ELF-1 (cell line): ENCODE measurements at regions not wholly inside any gene's neighbourhood (a gene's known extent, or its start where the extent isn't known, plus 50 kb on each side); places are given as distances from the start of the nearest gene placed in this dataset.

ENCODE experiments used
- DNase-seq: peaks from one replicate; pipeline ENCODE4 v3.0.0-alpha.2; 2016; ENCODE audit warnings: low read depth, low spot score

GRCh38 chr6:108751851-108752732 lies 96.1 kb upstream of the ARMC2 start:
- no peak for DNase-seq

GRCh38 chr6:108752733-108753590 lies 95.3 kb upstream of the ARMC2 start:
- no peak for DNase-seq

- no peak for DNase-seq
Measured at GRCh38 chr6:108755257-108756240, 92.7 kb upstream of the ARMC2 start.

- DNase-seq, result no peak
Measured at GRCh38 chr6:108757357-108757756, 90.9 kb upstream of the ARMC2 start.

GRCh38 chr6:108758884-108759283 lies 89.3 kb upstream of the ARMC2 start:
- no peak for DNase-seq

- DNase-seq, result no peak
Measured at GRCh38 chr6:108760126-108761050, 87.8 kb upstream of the ARMC2 start.

GRCh38 chr6:108762394-108762793 lies 85.8 kb upstream of the ARMC2 start:
- no peak for DNase-seq

GRCh38 chr6:108763931-108764579 lies 84.2 kb upstream of the ARMC2 start:
- DNase-seq, result no peak

- no peak for DNase-seq
Measured at GRCh38 chr6:108764580-108764950, 83.7 kb upstream of the ARMC2 start.

GRCh38 chr6:108765495-108765894 lies 82.7 kb upstream of the ARMC2 start:
- DNase-seq, result no peak

GRCh38 chr6:108766419-108766818 lies 81.8 kb upstream of the ARMC2 start:
- DNase-seq, result no peak

- no peak for DNase-seq
Measured at GRCh38 chr6:108766886-108767285, 81.3 kb upstream of the ARMC2 start.

GRCh38 chr6:108767418-108768165 lies 80.6 kb upstream of the ARMC2 start:
- no peak for DNase-seq

GRCh38 chr6:108768166-108768555 lies 80.1 kb upstream of the ARMC2 start:
- DNase-seq, result no peak

- DNase-seq, result no peak
Measured at GRCh38 chr6:108768792-108769524, 79.3 kb upstream of the ARMC2 start.

GRCh38 chr6:108771421-108771820 lies 76.8 kb upstream of the ARMC2 start:
- DNase-seq, result no peak

GRCh38 chr6:108774555-108774954 lies 73.7 kb upstream of the ARMC2 start:
- DNase-seq, result no peak

- DNase-seq, result no peak
Measured at GRCh38 chr6:108777536-108777935, 70.7 kb upstream of the ARMC2 start.
